ENCODE measurements at regions not wholly inside any gene's neighbourhood (a gene's known extent, or its start where the extent isn't known, plus 50 kb on each side); places are given as distances from the start of the nearest gene placed in this dataset.

- no peak for TF ChIP-seq ZNF462 (CRISPR knock-in tag; IDR thresholded peaks at IDR 0.05)
- TF ChIP-seq POLR2AphosphoS5 (IDR thresholded peaks at IDR 0.05; ENCODE audit: low read depth), result no peak
- TF ChIP-seq EZH2 (IDR thresholded peaks at IDR 0.05; ENCODE audit: low read depth, unreplicated experiment), result no peak
- no peak for TF ChIP-seq REST (IDR thresholded peaks at IDR 0.05; ENCODE audit: unreplicated experiment)
These were observed 307.8 kb upstream of the USP25 start (continued) for GRCh38 chr21:15421947-15422346.

- Mint-ChIP-seq H3K4me3 (no peak overlapping the region), H3K4me1 (peaks cover 49% of the 10 kb centered on the region), H3K27ac (no peak overlapping the region), H3K36me3 (ENCODE audit: low read depth) (peaks cover 5% of the 10 kb centered on the region; the same call in 1 of the 3 replicates), H3K9me3 (no peaks in the 10 kb centered on the region; the same call in 1 of the 3 replicates), H3K27me3 (ENCODE audit: insufficient read depth, low read depth, poor library complexity) (peaks cover 5% of the 10 kb centered on the region)
- Histone ChIP-seq H2AFZ (no peak overlapping the region), H3K4me1 (ENCODE audit: insufficient read depth) (peaks cover 25% of the 10 kb centered on the region), H3K4me3 (no peak overlapping the region), H3K79me2 (replicated peaks; ENCODE audit: insufficient read depth) (no peaks in the 10 kb centered on the region), H3K36me3 (ENCODE audit: insufficient read depth) (no peaks in the 10 kb centered on the region), H3F3A (replicated peaks; ENCODE audit: low read depth) (no peaks in the 10 kb centered on the region), H3K9me2 (ENCODE audit: insufficient read depth) (peaks cover 8% of the 10 kb centered on the region; the same call in 1 of the 2 replicates), H3K4me2 (peak overlapping the region; percentile 6; the same call in 1 of the 2 replicates), H4K20me1 (replicated peaks; ENCODE audit: insufficient read depth) (no peaks in the 10 kb centered on the region), H3K27me3 (ENCODE audit: insufficient read depth) (no peaks in the 10 kb centered on the region), H3K27ac (ENCODE audit: low read depth) (peak overlapping the region; percentile 51)
- DNase-seq (ENCODE audit: low spot score) (no peak), ATAC-seq (no peak)
- TF ChIP-seq NANOG (IDR thresholded peaks at IDR 0.05; ENCODE audit: borderline replicate concordance) (no peak), ZNF462 (CRISPR knock-in tag; IDR thresholded peaks at IDR 0.05) (no peak), EZH2 (IDR thresholded peaks at IDR 0.05; ENCODE audit: low read depth, unreplicated experiment) (no peak)
These were observed 307.0 kb upstream of the USP25 start for GRCh38 chr21:15422783-15423182.

All from GM23338 (cell line).